ENCODE measurements at regions not wholly inside any gene's neighbourhood (a gene's known extent, or its start where the extent isn't known, plus 50 kb on each side); places are given as distances from the start of the nearest gene placed in this dataset. TPM values are rescaled to one million over a fixed set of nuclear protein-coding genes. Genes with fewer than 3 reads are reported as not detected.
"Not testable (repeated sequence)": the region's sequence is repeated elsewhere in the genome, so short reads cannot be mapped to it uniquely, and the experiment has no call there.

- not testable (repeated sequence) for DNase-seq (ENCODE audit: low spot score); H4K20me1 ChIP-seq (ENCODE audit: insufficient read depth, poor library complexity, severe bottlenecking); H3K79me2 ChIP-seq; H3K4me3 ChIP-seq; H3K9me3 ChIP-seq (ENCODE audit: low read depth); H3K4me2 ChIP-seq; H3K9me2 ChIP-seq (replicated peaks; ENCODE audit: insufficient read depth); H2AFZ ChIP-seq; H3K27me3 ChIP-seq; H3K27ac ChIP-seq; H3K4me1 ChIP-seq (ENCODE audit: insufficient read depth); H3K36me3 ChIP-seq (replicated peaks; ENCODE audit: insufficient read depth, low read depth)
- WGBS (ENCODE audit: low lambda C conversion rate, missing lambda C conversion rate): 100% methylated on average over 1 of the region's 1 CpG
Observed at GRCh38 chr7:150183602-150184001, 139.6 kb upstream of the LRRC61 start.

GRCh38 chr7:150189963-150190362 lies 133.2 kb upstream of the LRRC61 start:
- H3K9me3 ChIP-seq (ENCODE audit: low read depth): not testable (repeated sequence)

GRCh38 chr7:150192541-150192940 lies 130.6 kb upstream of the LRRC61 start:
- not testable (repeated sequence) for H4K20me1 ChIP-seq (ENCODE audit: insufficient read depth, poor library complexity, severe bottlenecking); H3K27ac ChIP-seq; DNase-seq (ENCODE audit: low spot score); H3K4me3 ChIP-seq; H2AFZ ChIP-seq; H3K4me2 ChIP-seq; H3K79me2 ChIP-seq; H3K4me1 ChIP-seq (ENCODE audit: insufficient read depth); H3K9me3 ChIP-seq (ENCODE audit: low read depth); H3K36me3 ChIP-seq (replicated peaks; ENCODE audit: insufficient read depth, low read depth); H3K9me2 ChIP-seq (replicated peaks; ENCODE audit: insufficient read depth); H3K27me3 ChIP-seq
- WGBS (ENCODE audit: low lambda C conversion rate, missing lambda C conversion rate): 74% methylated on average over 4 of the region's 4 CpGs

More at GRCh38 chr7:150189963-150190362, 133.2 kb upstream of the LRRC61 start:
- H3K36me3 ChIP-seq (replicated peaks; ENCODE audit: insufficient read depth, low read depth); H3K4me2 ChIP-seq; H3K9me2 ChIP-seq (replicated peaks; ENCODE audit: insufficient read depth); H3K79me2 ChIP-seq; H3K4me1 ChIP-seq (ENCODE audit: insufficient read depth); H4K20me1 ChIP-seq (ENCODE audit: insufficient read depth, poor library complexity, severe bottlenecking); DNase-seq (ENCODE audit: low spot score); H3K27ac ChIP-seq; H3K27me3 ChIP-seq; H2AFZ ChIP-seq; H3K4me3 ChIP-seq: not testable (repeated sequence)
- WGBS (ENCODE audit: low lambda C conversion rate, missing lambda C conversion rate): 64% methylated on average over 1 of the region's 1 CpG

DNA sequence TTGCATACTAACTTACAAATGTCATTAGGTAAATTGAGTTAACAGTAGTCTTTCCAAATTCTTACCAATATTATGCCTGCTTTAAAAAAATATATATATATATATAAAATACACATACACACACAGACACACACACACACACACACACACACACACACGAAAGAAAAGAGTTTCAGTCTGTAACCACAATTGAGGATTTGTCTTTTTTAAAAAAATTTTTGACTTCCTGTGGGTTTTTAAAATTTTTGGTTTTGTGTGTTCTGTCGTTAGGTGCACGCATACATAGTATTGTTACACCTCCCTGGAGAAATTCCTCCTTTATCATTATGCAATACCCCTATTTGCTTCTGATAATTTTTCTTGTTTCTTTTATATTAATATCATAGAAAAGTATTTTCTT lies 129.3 kb upstream of the LRRC61 start:
- not testable (repeated sequence) for H3K79me2 ChIP-seq; H4K20me1 ChIP-seq (ENCODE audit: insufficient read depth, poor library complexity, severe bottlenecking); H3K27ac ChIP-seq; H2AFZ ChIP-seq; H3K9me3 ChIP-seq (ENCODE audit: low read depth); H3K4me3 ChIP-seq; H3K9me2 ChIP-seq (replicated peaks; ENCODE audit: insufficient read depth); H3K27me3 ChIP-seq; H3K4me2 ChIP-seq; DNase-seq (ENCODE audit: low spot score); H3K4me1 ChIP-seq (ENCODE audit: insufficient read depth); H3K36me3 ChIP-seq (replicated peaks; ENCODE audit: insufficient read depth, low read depth)
- 78% methylated on average over 3 of the region's 3 CpGs for WGBS (ENCODE audit: low lambda C conversion rate, missing lambda C conversion rate)

Small RNA genes in the stretch of these regions (small RNA-seq; reads per million reads assigned to genes)
- not detected for gene AC092666.2

Measured in hepatocyte (in vitro differentiated cells).